Esophagus muscularis mucosa (tissue), 3 donors: ENCODE measurements at regions not wholly inside any gene's neighbourhood (a gene's known extent, or its start where the extent isn't known, plus 50 kb on each side); places are given as distances from the start of the nearest gene placed in this dataset.
"Not testable (repeated sequence)": the region's sequence is repeated elsewhere in the genome, so short reads cannot be mapped to it uniquely, and the experiment has no call there.

Experiments
- CTCF ChIP-seq, 3 experiments: fragments of 200-600 bp in 2 of 3; fragments of 450-650 bp in 1 of 3; sonication (generic) in 2 of 3; IDR thresholded peaks; one replicate each; pipeline ENCODE4 v1.5.1; 2017 to 2019; ENCODE audit warnings: antibody characterized with exemption in 3 of 3, mild to moderate bottlenecking in 2 of 3, moderate library complexity in 1 of 3
- POLR2A ChIP-seq: fragments of 450-650 bp; IDR thresholded peaks from one replicate; pipeline ENCODE4 v1.6.1; 2017; ENCODE audit warnings: antibody characterized with exemption, moderate library complexity, mild to moderate bottlenecking, low read depth

- TF ChIP-seq POLR2A; CTCF (IDR thresholded peaks at IDR 0.05): not testable (repeated sequence)
These were observed 119.5 kb upstream of the RAB4A start for GRCh38 chr1:229151412-229151811.
